ENCODE measurements at regions not wholly inside any gene's neighbourhood (a gene's known extent, or its start where the extent isn't known, plus 50 kb on each side); places are given as distances from the start of the nearest gene placed in this dataset.

DNA sequence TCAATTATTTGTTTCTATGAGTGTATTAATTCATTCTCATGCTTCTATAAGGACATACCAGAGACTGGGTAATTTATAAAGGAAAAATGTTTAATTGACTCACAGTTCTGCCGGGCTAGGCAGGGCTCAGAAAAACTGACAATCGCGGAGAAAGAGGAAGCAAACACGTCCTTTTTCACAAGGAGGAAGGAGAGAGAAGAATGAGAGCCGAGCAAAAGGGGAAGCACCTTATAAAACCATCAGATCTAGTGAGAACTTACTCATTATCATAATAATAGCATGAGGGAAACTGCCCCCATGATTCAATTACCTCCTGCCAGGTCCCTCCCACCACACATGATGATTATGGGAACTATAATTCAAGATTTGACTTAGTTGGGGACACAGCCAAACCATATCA lies 294.0 kb downstream of the DSC3 start:
- no peaks in the 10 kb centered on the region for H3K9me3 ChIP-seq (ENCODE audit: control insufficient read depth, insufficient read depth, low read depth, low read length)
- no peak overlapping the region for H3K4me2 ChIP-seq (ENCODE audit: extremely low read depth, insufficient read depth, low read length)
- no peak overlapping the region for H3K4me3 ChIP-seq (replicated peaks in 1 of 4; ENCODE audit: control extremely low read depth in 1 of 4, insufficient read depth in 1 of 4, low read depth in 3 of 4, low read length in 4 of 4)
- no peak overlapping the region for H3K27ac ChIP-seq (ENCODE audit: insufficient read depth, low read length)
- no peaks in the 10 kb centered on the region for H3K36me3 ChIP-seq (ENCODE audit: control insufficient read depth, insufficient read depth, low read length)
- H3K27me3 ChIP-seq (ENCODE audit: control insufficient read depth, insufficient read depth, low read length), result no peaks in the 10 kb centered on the region
- H3K4me1 ChIP-seq (ENCODE audit: control insufficient read depth, extremely low read depth, insufficient read depth, low read length), result no peaks in the 10 kb centered on the region
- H3K79me2 ChIP-seq (ENCODE audit: control insufficient read depth, insufficient read depth, low read length), result no peaks in the 10 kb centered on the region
- DNase-seq (ENCODE audit: low read depth in 2 of 2), result no peak
- H3K9ac ChIP-seq (ENCODE audit: insufficient read depth, low read length), result no peak overlapping the region
- TF ChIP-seq, protein P1, sequence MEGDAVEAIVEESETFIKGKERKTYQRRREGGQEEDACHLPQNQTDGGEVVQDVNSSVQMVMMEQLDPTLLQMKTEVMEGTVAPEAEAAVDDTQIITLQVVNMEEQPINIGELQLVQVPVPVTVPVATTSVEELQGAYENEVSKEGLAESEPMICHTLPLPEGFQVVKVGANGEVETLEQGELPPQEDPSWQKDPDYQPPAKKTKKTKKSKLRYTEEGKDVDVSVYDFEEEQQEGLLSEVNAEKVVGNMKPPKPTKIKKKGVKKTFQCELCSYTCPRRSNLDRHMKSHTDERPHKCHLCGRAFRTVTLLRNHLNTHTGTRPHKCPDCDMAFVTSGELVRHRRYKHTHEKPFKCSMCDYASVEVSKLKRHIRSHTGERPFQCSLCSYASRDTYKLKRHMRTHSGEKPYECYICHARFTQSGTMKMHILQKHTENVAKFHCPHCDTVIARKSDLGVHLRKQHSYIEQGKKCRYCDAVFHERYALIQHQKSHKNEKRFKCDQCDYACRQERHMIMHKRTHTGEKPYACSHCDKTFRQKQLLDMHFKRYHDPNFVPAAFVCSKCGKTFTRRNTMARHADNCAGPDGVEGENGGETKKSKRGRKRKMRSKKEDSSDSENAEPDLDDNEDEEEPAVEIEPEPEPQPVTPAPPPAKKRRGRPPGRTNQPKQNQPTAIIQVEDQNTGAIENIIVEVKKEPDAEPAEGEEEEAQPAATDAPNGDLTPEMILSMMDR (conservative IDR thresholded peaks at IDR 0.05 in 1 of 2, IDR thresholded peaks at IDR 0.05 in 1 of 2; ENCODE audit: low read depth in 1 of 2, low read length in 2 of 2), result no peak
- no peak for TF ChIP-seq EZH2 (IDR thresholded peaks at IDR 0.05; ENCODE audit: low read length, missing control alignments)
- H4K20me1 ChIP-seq (ENCODE audit: control insufficient read depth, extremely low read depth, insufficient read depth, low read length), result no peaks in the 10 kb centered on the region
- no peak overlapping the region for H2AFZ ChIP-seq (ENCODE audit: low read length)

DNA sequence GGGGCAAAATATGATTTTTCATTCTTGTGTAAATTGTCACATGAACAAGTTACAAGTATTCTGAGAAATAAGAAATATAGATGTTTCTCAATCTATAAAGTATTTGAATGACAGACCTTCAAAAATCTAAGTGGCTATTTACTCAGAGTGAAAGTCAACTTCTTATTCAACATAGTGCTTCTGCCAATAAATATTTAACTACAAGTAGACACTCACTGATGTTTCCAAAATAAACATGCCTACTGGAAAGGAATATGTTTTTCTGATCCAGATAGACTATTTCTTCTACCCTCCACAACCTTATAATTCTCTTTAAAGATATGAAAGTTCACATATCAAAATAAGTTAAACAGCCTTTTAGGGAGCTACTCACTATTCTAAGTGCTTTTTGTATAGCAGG lies 296.3 kb downstream of the DSC3 start:
- Histone ChIP-seq H2AFZ (ENCODE audit: low read length) (no peak overlapping the region), H3K27ac (ENCODE audit: insufficient read depth, low read length) (no peak overlapping the region), H4K20me1 (ENCODE audit: control insufficient read depth, extremely low read depth, insufficient read depth, low read length) (no peaks in the 10 kb centered on the region), H3K4me3 (replicated peaks in 1 of 4; ENCODE audit: control extremely low read depth in 1 of 4, insufficient read depth in 1 of 4, low read depth in 3 of 4, low read length in 4 of 4) (no peak overlapping the region), H3K36me3 (ENCODE audit: control insufficient read depth, insufficient read depth, low read length) (no peaks in the 10 kb centered on the region), H3K4me2 (ENCODE audit: extremely low read depth, insufficient read depth, low read length) (no peak overlapping the region), H3K9ac (ENCODE audit: insufficient read depth, low read length) (no peak overlapping the region), H3K9me3 (ENCODE audit: control insufficient read depth, insufficient read depth, low read depth, low read length) (no peaks in the 10 kb centered on the region), H3K27me3 (ENCODE audit: control insufficient read depth, insufficient read depth, low read length) (no peaks in the 10 kb centered on the region), H3K79me2 (ENCODE audit: control insufficient read depth, insufficient read depth, low read length) (no peaks in the 10 kb centered on the region), H3K4me1 (ENCODE audit: control insufficient read depth, extremely low read depth, insufficient read depth, low read length) (no peaks in the 10 kb centered on the region)
- no peak for DNase-seq (ENCODE audit: low read depth in 2 of 2)
- TF ChIP-seq EZH2 (IDR thresholded peaks at IDR 0.05; ENCODE audit: low read length, missing control alignments), result no peak
- TF ChIP-seq, protein P1 (conservative IDR thresholded peaks at IDR 0.05 in 1 of 2, IDR thresholded peaks at IDR 0.05 in 1 of 2; ENCODE audit: low read depth in 1 of 2, low read length in 2 of 2), result no peak

DNA sequence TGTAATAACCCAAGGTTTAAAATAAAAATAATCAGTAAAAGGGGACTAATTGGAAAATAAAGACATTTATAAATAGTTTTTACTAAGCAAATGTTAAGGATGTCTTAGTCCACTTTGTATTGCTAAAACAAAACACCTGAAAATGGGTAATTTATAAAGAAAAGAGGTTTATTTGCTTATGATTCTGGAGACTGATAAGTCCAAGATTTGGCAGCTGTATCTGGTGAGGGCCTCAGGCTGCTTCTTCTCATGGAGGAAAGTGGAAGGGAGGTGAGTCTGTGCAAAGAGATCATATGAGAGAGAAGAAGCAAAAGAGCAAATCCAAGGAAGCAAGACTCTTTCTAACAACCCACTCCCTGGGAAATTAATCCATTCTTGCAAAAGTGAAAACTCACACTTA lies 299.5 kb downstream of the DSC3 start:
- Histone ChIP-seq H3K36me3 (ENCODE audit: control insufficient read depth, insufficient read depth, low read length) (no peaks in the 10 kb centered on the region), H4K20me1 (ENCODE audit: control insufficient read depth, extremely low read depth, insufficient read depth, low read length) (no peaks in the 10 kb centered on the region), H2AFZ (ENCODE audit: low read length) (no peak overlapping the region), H3K4me3 (replicated peaks in 1 of 4; ENCODE audit: control extremely low read depth in 1 of 4, insufficient read depth in 1 of 4, low read depth in 3 of 4, low read length in 4 of 4) (no peak overlapping the region), H3K4me2 (ENCODE audit: extremely low read depth, insufficient read depth, low read length) (no peak overlapping the region), H3K27me3 (ENCODE audit: control insufficient read depth, insufficient read depth, low read length) (no peaks in the 10 kb centered on the region), H3K4me1 (ENCODE audit: control insufficient read depth, extremely low read depth, insufficient read depth, low read length) (no peaks in the 10 kb centered on the region), H3K9me3 (ENCODE audit: control insufficient read depth, insufficient read depth, low read depth, low read length) (no peaks in the 10 kb centered on the region), H3K27ac (ENCODE audit: insufficient read depth, low read length) (no peak overlapping the region), H3K9ac (ENCODE audit: insufficient read depth, low read length) (no peak overlapping the region), H3K79me2 (ENCODE audit: control insufficient read depth, insufficient read depth, low read length) (no peaks in the 10 kb centered on the region)
- no peak for DNase-seq (ENCODE audit: low read depth in 2 of 2)
- TF ChIP-seq EZH2 (IDR thresholded peaks at IDR 0.05; ENCODE audit: low read length, missing control alignments), result no peak
- TF ChIP-seq, protein P1 (conservative IDR thresholded peaks at IDR 0.05 in 1 of 2, IDR thresholded peaks at IDR 0.05 in 1 of 2; ENCODE audit: low read depth in 1 of 2, low read length in 2 of 2), result no peak

Measured in fibroblast of lung (primary cell).